Neural progenitor cell (in vitro differentiated cells): ENCODE measurements at regions not wholly inside any gene's neighbourhood (a gene's known extent, or its start where the extent isn't known, plus 50 kb on each side); places are given as distances from the start of the nearest gene placed in this dataset.

Source experiments
- CTCF ChIP-seq: fragments of 200-600 bp; sonication (generic); IDR thresholded peaks from 2 replicates; pipeline ENCODE4 v1.5.1; 2017; ENCODE audit warnings: antibody characterized with exemption, mild to moderate bottlenecking
- EZH2 ChIP-seq: fragments of 200-600 bp; sonication (generic); IDR thresholded peaks from 2 replicates; pipeline ENCODE4 v1.6.1; 2017; ENCODE audit warnings: antibody characterized with exemption, mild to moderate bottlenecking, moderate library complexity

DNA sequence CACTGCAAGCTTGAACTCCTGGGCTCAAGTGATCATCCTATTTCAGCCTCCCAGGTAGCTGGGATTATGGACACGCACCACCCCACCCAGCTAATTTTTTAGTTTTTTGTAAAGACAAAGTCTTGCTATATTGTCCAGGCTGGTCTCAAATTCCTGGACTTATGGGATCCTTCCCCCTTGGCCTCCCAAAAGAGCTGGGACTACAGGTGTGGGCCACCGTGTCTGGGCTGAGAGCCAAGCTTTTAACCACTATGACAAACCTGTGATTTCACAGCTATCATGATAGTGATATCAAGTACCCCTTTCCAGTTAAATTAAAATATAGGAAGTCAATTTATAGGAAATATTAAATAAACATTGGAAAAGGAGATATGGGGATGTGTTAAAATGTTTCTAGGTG lies 74.6 kb upstream of the IRX6 start:
- no peak for TF ChIP-seq CTCF
- TF ChIP-seq EZH2 = no peak
